ENCODE measurements at regions not wholly inside any gene's neighbourhood (a gene's known extent, or its start where the extent isn't known, plus 50 kb on each side); places are given as distances from the start of the nearest gene placed in this dataset.

DNA sequence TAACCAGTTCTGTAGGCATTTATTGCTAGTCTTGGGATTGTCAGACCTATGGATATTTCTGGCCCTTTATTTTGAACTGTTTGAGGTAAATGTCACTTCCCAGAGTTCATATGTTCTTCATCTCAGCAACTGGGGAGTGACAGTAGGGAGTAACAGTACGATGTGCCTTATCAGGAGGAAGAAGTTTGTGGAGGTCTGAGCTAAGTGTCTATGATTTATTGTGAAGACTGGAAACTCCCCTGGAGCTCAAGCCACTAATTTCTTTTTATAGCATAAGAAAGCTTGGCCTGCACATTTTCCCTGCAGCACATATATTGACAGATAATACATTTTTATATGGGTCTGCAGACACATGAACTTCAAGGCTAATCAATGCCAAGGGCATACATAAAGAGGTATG is 383.8 kb downstream of the GRXCR1 start:
- TF ChIP-seq, protein P1, sequence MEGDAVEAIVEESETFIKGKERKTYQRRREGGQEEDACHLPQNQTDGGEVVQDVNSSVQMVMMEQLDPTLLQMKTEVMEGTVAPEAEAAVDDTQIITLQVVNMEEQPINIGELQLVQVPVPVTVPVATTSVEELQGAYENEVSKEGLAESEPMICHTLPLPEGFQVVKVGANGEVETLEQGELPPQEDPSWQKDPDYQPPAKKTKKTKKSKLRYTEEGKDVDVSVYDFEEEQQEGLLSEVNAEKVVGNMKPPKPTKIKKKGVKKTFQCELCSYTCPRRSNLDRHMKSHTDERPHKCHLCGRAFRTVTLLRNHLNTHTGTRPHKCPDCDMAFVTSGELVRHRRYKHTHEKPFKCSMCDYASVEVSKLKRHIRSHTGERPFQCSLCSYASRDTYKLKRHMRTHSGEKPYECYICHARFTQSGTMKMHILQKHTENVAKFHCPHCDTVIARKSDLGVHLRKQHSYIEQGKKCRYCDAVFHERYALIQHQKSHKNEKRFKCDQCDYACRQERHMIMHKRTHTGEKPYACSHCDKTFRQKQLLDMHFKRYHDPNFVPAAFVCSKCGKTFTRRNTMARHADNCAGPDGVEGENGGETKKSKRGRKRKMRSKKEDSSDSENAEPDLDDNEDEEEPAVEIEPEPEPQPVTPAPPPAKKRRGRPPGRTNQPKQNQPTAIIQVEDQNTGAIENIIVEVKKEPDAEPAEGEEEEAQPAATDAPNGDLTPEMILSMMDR (IDR thresholded peaks at IDR 0.05): no peak
- Histone ChIP-seq H3K4me3 (no peak overlapping the region), H3K27ac (no peak overlapping the region), H3K9me3 (no peaks in the 10 kb centered on the region), H3K36me3 (no peaks in the 10 kb centered on the region), H3K27me3 (no peaks in the 10 kb centered on the region), H3K4me1 (no peaks in the 10 kb centered on the region)
- DNase-seq (no peak), FAIRE-seq (no peak), ATAC-seq (no peak)
- 26 to 28% methylated on average over 1 of the region's 1 CpG for WGBS, 2 donors
- intact Hi-C loops (cut with DNase I): no loop called here

- intact Hi-C loops (cut with DNase I): no loop called here
- no peaks in the 10 kb centered on the region for H3K27me3 ChIP-seq
- FAIRE-seq (no peak), DNase-seq (no peak), ATAC-seq (no peak)
- H3K4me3 ChIP-seq: no peak overlapping the region
- no peaks in the 10 kb centered on the region for H3K9me3 ChIP-seq
- no peaks in the 10 kb centered on the region for H3K36me3 ChIP-seq
- TF ChIP-seq, protein P1 (IDR thresholded peaks at IDR 0.05): no peak
- WGBS, 2 donors: 45 to 52% methylated on average over 1 of the region's 1 CpG
- no peaks in the 10 kb centered on the region for H3K4me1 ChIP-seq
- H3K27ac ChIP-seq: no peak overlapping the region
Observed at GRCh38 chr4:43277003-43277402, 384.5 kb downstream of the GRXCR1 start.

DNA sequence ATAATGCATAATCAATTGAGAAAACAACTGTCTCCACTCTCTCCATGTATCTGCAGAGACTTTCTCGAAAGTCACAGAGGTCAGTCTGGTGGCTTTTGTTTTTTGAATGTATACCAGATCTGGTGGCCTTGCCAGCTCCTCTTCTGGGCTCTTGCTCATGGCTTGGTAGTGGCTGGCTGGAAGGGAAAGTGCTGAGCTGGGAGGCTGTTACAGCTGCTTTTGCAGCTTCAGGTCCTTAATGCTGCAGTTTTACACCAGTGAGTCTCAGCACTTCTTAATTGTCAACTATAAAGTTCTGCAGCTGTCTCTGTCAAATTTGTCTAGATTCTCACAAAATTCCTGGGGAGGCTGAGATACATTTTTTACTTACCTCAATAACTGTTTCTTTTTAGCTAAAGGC is 390.0 kb downstream of the GRXCR1 start:
- Histone ChIP-seq H3K4me3 (no peak overlapping the region), H3K27ac (no peak overlapping the region), H3K4me1 (no peaks in the 10 kb centered on the region), H3K27me3 (no peaks in the 10 kb centered on the region), H3K36me3 (no peaks in the 10 kb centered on the region), H3K9me3 (no peaks in the 10 kb centered on the region)
- ATAC-seq: no peak
- no peak for FAIRE-seq
- 58 to 68% methylated on average over 1 of the region's 1 CpG for WGBS, 2 donors
- intact Hi-C loops (cut with DNase I): no loop called here
- DNase-seq: no peak
- TF ChIP-seq, protein P1 (IDR thresholded peaks at IDR 0.05): no peak

DNA sequence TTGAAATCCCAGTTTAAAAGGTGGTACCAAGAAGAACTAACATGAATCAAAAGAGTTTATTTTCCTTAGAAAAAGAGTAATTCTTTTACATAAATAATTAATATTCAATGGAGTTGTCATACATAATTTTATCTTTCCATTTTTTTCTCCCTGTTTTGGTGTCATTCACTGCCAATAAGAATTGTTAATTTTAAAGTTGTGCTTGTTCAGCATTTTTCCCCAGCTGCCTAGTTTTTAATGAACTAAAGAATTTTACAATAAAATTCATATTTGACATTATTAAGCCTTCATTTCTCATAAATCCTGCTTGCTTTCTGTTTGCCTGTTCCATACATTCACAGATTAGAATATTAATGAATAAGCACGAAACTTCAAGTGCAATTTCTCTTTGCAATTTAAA is 393.6 kb downstream of the GRXCR1 start:
- DNase-seq (no peak), FAIRE-seq (no peak), ATAC-seq (no peak)
- WGBS, 2 donors: 24 to 61% methylated on average over 1 of the region's 1 CpG
- no peaks in the 10 kb centered on the region for H3K9me3 ChIP-seq
- TF ChIP-seq, protein P1 (IDR thresholded peaks at IDR 0.05): no peak
- H3K27me3 ChIP-seq: no peaks in the 10 kb centered on the region
- no peaks in the 10 kb centered on the region for H3K36me3 ChIP-seq
- intact Hi-C loops (cut with DNase I): no loop called here
- no peak overlapping the region for H3K4me3 ChIP-seq
- no peaks in the 10 kb centered on the region for H3K4me1 ChIP-seq
- H3K27ac ChIP-seq: no peak overlapping the region

DNA sequence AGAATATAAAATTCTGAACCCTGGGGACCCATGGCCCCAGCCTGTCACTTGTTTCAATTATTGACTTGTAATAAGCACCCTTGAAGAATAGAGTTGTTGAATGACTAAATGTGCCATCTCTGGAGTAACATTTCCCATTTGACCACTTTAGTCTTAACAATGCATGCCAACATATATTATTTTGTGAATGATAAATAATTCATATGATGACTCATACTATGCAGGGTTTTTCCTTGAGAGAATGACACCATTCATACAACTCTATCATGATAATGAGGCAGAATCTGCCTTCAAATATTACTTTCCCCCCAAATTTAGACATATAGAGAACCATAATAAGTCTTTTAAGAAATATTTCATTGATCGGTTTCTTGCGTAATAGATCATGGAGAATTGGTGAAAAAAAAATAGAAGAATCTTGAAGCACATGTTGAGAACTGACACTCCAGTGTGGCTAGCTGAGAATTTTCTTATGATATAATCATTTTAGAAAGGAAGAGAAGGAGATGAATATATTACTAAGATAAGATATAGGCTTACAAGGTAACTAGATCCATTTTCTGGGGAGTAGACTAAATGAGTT is 404.5 kb downstream of the GRXCR1 start:
- TF ChIP-seq, protein P1 (IDR thresholded peaks at IDR 0.05): no peak
- 95 to 96% methylated on average over 2 of the region's 2 CpGs for WGBS, 2 donors
- no peaks in the 10 kb centered on the region for H3K36me3 ChIP-seq
- H3K27ac ChIP-seq: no peak overlapping the region
- H3K27me3 ChIP-seq: no peaks in the 10 kb centered on the region
- no peak for ATAC-seq
- intact Hi-C loops (cut with DNase I): no loop called here
- no peaks in the 10 kb centered on the region for H3K4me1 ChIP-seq
- no peak overlapping the region for H3K4me3 ChIP-seq
- DNase-seq: no peak
- FAIRE-seq: no peak
- H3K9me3 ChIP-seq: no peaks in the 10 kb centered on the region

All from pancreas (tissue), 10 donors.